VCaP (cell line): ENCODE measurements at regions not wholly inside any gene's neighbourhood (a gene's known extent, or its start where the extent isn't known, plus 50 kb on each side); places are given as distances from the start of the nearest gene placed in this dataset.
"Not testable (repeated sequence)": the region's sequence is repeated elsewhere in the genome, so short reads cannot be mapped to it uniquely, and the experiment has no call there.

Experiments used
- H3K27ac ChIP-seq: fragments of 450-650 bp; 2 replicates; pipeline ENCODE4 v1.5.1; 2017
- CTCF ChIP-seq: fragments of 450-650 bp; conservative IDR thresholded peaks from 2 replicates; pipeline ENCODE4 v1.5.1; 2017; ENCODE audit warnings: mild to moderate bottlenecking, moderate library complexity

- no peak overlapping the region for H3K27ac ChIP-seq
- no peak for TF ChIP-seq CTCF
These were observed 404.9 kb downstream of the LTN1 start for GRCh38 chr21:28587748-28588147.

GRCh38 chr21:28581976-28582375, 410.7 kb downstream of the LTN1 start:
- H3K27ac ChIP-seq = no peak overlapping the region
- no peak for TF ChIP-seq CTCF

- H3K27ac ChIP-seq = not testable (repeated sequence)
These were observed 411.4 kb downstream of the LTN1 start for GRCh38 chr21:28581311-28581731.

GRCh38 chr21:28580585-28580984, 412.1 kb downstream of the LTN1 start:
- no peak for TF ChIP-seq CTCF
- no peak overlapping the region for H3K27ac ChIP-seq

- TF ChIP-seq CTCF = no peak
- no peak overlapping the region for H3K27ac ChIP-seq
These were observed 412.6 kb downstream of the LTN1 start for GRCh38 chr21:28579986-28580550.

GRCh38 chr21:28568692-28569091, 424.0 kb downstream of the LTN1 start:
- no peak overlapping the region for H3K27ac ChIP-seq
- no peak for TF ChIP-seq CTCF

- H3K27ac ChIP-seq = not testable (repeated sequence)
These were observed 428.7 kb downstream of the LTN1 start for GRCh38 chr21:28563933-28564332.

- H3K27ac ChIP-seq = no peak overlapping the region
- TF ChIP-seq CTCF = no peak
These were observed 430.9 kb downstream of the LTN1 start for GRCh38 chr21:28561772-28562171.
